WTC11 (cell line): ENCODE measurements at regions not wholly inside any gene's neighbourhood (a gene's known extent, or its start where the extent isn't known, plus 50 kb on each side); places are given as distances from the start of the nearest gene placed in this dataset.

Experiments
- ATAC-seq: fragments of 200-7000 bp; cut with Tn5 transposase; 2 replicates; pipeline ENCODE4 v1.10.0; 2021; ENCODE audit warnings: mild to moderate bottlenecking, moderate library complexity
- CTCF ChIA-PET: fragments of 300-600 bp; sonication (Branson Sonifier 250); formaldehyde crosslinking; loops from one replicate; lab custom pipeline; 2021; ENCODE audit warnings: antibody characterized with exemption; lab: Charles Lee
- POLR2A ChIA-PET: fragments of 350-600 bp; sonication (Branson Sonifier 250); formaldehyde crosslinking; loops from one replicate; lab custom pipeline; 2021; ENCODE audit warnings: antibody characterized with exemption; lab: Charles Lee
- DNase-seq: peaks from one replicate; pipeline ENCODE4 v3.0.0; 2021; ENCODE audit warnings: low spot score
- H3K27ac Mint-ChIP-seq: 2 replicates; pipeline ENCODE4 v1.8.0; 2021; ENCODE audit warnings: mixed read lengths
- H3K27me3 Mint-ChIP-seq: 2 replicates; pipeline ENCODE4 v1.8.0; 2021; ENCODE audit warnings: low read depth, mild to moderate bottlenecking, moderate library complexity, mixed read lengths
- H3K36me3 Mint-ChIP-seq: 2 replicates; pipeline ENCODE4 v1.8.0; 2021; ENCODE audit warnings: mixed read lengths
- H3K4me1 Mint-ChIP-seq: 2 replicates; pipeline ENCODE4 v1.8.0; 2022; ENCODE audit warnings: mixed read lengths
- H3K4me3 Mint-ChIP-seq: 2 replicates; pipeline ENCODE4 v1.8.0; 2021; ENCODE audit warnings: mild to moderate bottlenecking, moderate library complexity, mixed read lengths
- H3K9me3 Mint-ChIP-seq: 2 replicates; pipeline ENCODE4 v1.8.0; 2021; ENCODE audit warnings: mixed read lengths
- ETV6 ChIP-seq: sonication (generic); formaldehyde crosslinking; IDR thresholded peaks from 2 replicates; pipeline ENCODE4 v1.8.1; 2022; ENCODE audit warnings: mild to moderate bottlenecking, missing genetic modification reagents
- FOXP1 ChIP-seq: sonication (generic); formaldehyde crosslinking; IDR thresholded peaks from 2 replicates; pipeline ENCODE4 v1.8.0; 2022; ENCODE audit warnings: missing genetic modification reagents, mild to moderate bottlenecking, moderate library complexity, borderline replicate concordance
- GABPB1 ChIP-seq: sonication (generic); formaldehyde crosslinking; IDR thresholded peaks from 2 replicates; pipeline ENCODE4 v1.8.1; 2023; ENCODE audit warnings: mild to moderate bottlenecking, missing genetic modification reagents
- MXD4 ChIP-seq: fragments of 250-450 bp; sonication (Bioruptor Pico); IDR thresholded peaks from 2 replicates; pipeline ENCODE4 v1.8.0; 2021; ENCODE audit warnings: mild to moderate bottlenecking, moderate library complexity, borderline replicate concordance
- NFATC4 ChIP-seq: fragments of 250-450 bp; sonication (Bioruptor Pico); IDR thresholded peaks from 2 replicates; pipeline ENCODE4 v1.9.0; 2021; ENCODE audit warnings: mild to moderate bottlenecking
- NFE2L1 ChIP-seq: sonication (generic); formaldehyde crosslinking; IDR thresholded peaks from 2 replicates; pipeline ENCODE4 v1.8.1; 2023; ENCODE audit warnings: missing genetic modification reagents
- NR3C1 ChIP-seq: sonication (generic); formaldehyde crosslinking; conservative IDR thresholded peaks from 2 replicates; pipeline ENCODE4 v1.8.1; 2023; ENCODE audit warnings: low read depth, mild to moderate bottlenecking, missing genetic modification reagents
- PRRX2 ChIP-seq: fragments of 250-450 bp; sonication (Bioruptor Pico); IDR thresholded peaks from 2 replicates; pipeline ENCODE4 v1.8.0; 2021; ENCODE audit warnings: mild to moderate bottlenecking
- SP1 ChIP-seq: sonication (generic); formaldehyde crosslinking; conservative IDR thresholded peaks from 2 replicates; pipeline ENCODE4 v1.8.1; 2022; ENCODE audit warnings: missing genetic modification reagents
- TEAD1 ChIP-seq: sonication (generic); formaldehyde crosslinking; IDR thresholded peaks from 2 replicates; pipeline ENCODE4 v1.8.0; 2022; ENCODE audit warnings: mild to moderate bottlenecking, missing genetic modification reagents
- TP53 ChIP-seq: sonication (generic); formaldehyde crosslinking; IDR thresholded peaks from 2 replicates; pipeline ENCODE4 v1.8.1; 2023; ENCODE audit warnings: mild to moderate bottlenecking, missing genetic modification reagents
- ZNF121 ChIP-seq: sonication (generic); formaldehyde crosslinking; IDR thresholded peaks from 2 replicates; pipeline ENCODE4 v1.8.0; 2023; ENCODE audit warnings: missing genetic modification reagents
- ZNF232 ChIP-seq: sonication (generic); formaldehyde crosslinking; IDR thresholded peaks from 2 replicates; pipeline ENCODE4 v1.8.0; 2022; ENCODE audit warnings: mild to moderate bottlenecking, missing genetic modification reagents
- ZNF416 ChIP-seq: fragments of 250-450 bp; sonication (Bioruptor Pico); IDR thresholded peaks from 2 replicates; pipeline ENCODE4 v1.9.0; 2021; ENCODE audit warnings: mild to moderate bottlenecking, inconsistent platforms
- TF ChIP-seq, protein P1 (sequence below): fragments of 250-450 bp; sonication (Bioruptor Pico); IDR thresholded peaks from 2 replicates; pipeline ENCODE4 v1.8.0; 2021; ENCODE audit warnings: mild to moderate bottlenecking
- TF ChIP-seq, protein P2 (sequence below): sonication (generic); formaldehyde crosslinking; IDR thresholded peaks from 2 replicates; pipeline ENCODE4 v1.8.1; 2022; ENCODE audit warnings: mild to moderate bottlenecking, moderate library complexity, missing genetic modification reagents
- TF ChIP-seq, protein P3 (sequence below): sonication (generic); formaldehyde crosslinking; IDR thresholded peaks from 2 replicates; pipeline ENCODE4 v1.8.0; 2022; ENCODE audit warnings: mild to moderate bottlenecking, missing genetic modification reagents
- TF ChIP-seq, protein P4 (sequence below): fragments of 200-600 bp; IDR thresholded peaks from 2 replicates; pipeline ENCODE4 v1.8.0; 2022; ENCODE audit warnings: antibody characterized with exemption
- TF ChIP-seq, protein P5 (sequence below): fragments of 250-450 bp; sonication (Bioruptor Pico); conservative IDR thresholded peaks from 2 replicates; pipeline ENCODE4 v1.9.0; 2021; ENCODE audit warnings: mild to moderate bottlenecking
- TF ChIP-seq, protein P6 (sequence below): sonication (generic); formaldehyde crosslinking; IDR thresholded peaks from 2 replicates; pipeline ENCODE4 v1.8.0; 2022; ENCODE audit warnings: missing genetic modification reagents

DNA sequence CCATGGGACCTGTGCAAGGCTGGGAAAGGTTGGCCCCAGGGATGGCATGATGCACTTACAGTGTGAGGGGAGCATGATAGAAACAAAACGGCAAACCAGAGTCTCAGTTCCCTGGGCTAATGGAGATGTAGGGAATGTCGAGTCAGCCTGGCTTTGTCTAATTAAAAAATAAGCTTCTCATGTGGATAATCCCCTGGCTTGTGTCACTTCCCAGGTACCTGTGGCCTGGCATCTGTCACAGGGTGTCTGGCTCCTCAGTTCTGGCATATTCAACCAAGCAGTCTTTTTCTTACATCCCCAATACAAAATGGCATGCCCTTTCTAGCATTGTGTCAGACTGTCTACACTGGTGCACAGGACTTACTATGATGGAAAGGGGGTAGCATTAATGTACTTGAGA, 261.4 kb downstream of the GRIN2B start:
- peaks cover 57% of the 10 kb centered on the region for H3K27me3 Mint-ChIP-seq
- no peak overlapping the region for H3K27ac Mint-ChIP-seq

DNA sequence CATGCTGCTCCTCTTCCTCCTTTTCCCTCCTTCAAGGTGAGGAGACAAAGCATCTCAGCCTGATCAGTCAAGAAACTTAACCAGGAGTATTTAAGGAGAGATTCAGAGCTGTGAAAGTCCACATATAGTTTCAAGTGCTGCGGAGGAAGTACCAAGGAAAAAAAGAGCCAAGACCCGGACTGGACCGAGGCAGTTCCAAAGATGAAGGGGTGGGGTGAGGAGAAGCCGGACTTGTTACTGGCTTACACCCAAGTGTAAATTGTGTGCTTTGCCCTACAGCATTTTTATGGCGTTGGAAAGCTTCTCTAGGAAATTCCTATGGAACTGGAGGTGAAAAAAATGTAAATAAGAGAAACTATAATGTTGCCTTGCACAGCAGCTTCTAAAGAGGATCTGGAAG, 263.1 kb downstream of the GRIN2B start:
- ATAC-seq, result no peak
- Mint-ChIP-seq H3K27me3 (peaks cover 39% of the 10 kb centered on the region), H3K4me1 (peaks cover 8% of the 10 kb centered on the region), H3K9me3 (no peaks in the 10 kb centered on the region), H3K27ac (no peak overlapping the region), H3K36me3 (no peaks in the 10 kb centered on the region), H3K4me3 (no peak overlapping the region)
- POLR2A ChIA-PET, result no interaction called here
- no peak for DNase-seq
- CTCF ChIA-PET, result no interaction called here
- TF ChIP-seq NR3C1 (CRISPR knock-in tag) (no peak), TEAD1 (CRISPR knock-in tag) (no peak), ZNF232 (no peak), ETV6 (CRISPR knock-in tag) (no peak)
- TF ChIP-seq, protein P1, sequence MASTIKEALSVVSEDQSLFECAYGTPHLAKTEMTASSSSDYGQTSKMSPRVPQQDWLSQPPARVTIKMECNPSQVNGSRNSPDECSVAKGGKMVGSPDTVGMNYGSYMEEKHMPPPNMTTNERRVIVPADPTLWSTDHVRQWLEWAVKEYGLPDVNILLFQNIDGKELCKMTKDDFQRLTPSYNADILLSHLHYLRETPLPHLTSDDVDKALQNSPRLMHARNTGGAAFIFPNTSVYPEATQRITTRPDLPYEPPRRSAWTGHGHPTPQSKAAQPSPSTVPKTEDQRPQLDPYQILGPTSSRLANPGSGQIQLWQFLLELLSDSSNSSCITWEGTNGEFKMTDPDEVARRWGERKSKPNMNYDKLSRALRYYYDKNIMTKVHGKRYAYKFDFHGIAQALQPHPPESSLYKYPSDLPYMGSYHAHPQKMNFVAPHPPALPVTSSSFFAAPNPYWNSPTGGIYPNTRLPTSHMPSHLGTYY, result no peak
- TF ChIP-seq, protein P2, sequence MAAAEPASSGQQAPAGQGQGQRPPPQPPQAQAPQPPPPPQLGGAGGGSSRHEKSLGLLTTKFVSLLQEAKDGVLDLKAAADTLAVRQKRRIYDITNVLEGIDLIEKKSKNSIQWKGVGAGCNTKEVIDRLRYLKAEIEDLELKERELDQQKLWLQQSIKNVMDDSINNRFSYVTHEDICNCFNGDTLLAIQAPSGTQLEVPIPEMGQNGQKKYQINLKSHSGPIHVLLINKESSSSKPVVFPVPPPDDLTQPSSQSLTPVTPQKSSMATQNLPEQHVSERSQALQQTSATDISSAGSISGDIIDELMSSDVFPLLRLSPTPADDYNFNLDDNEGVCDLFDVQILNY (CRISPR knock-in tag), result no peak

More for the DNA sequence above, 261.4 kb downstream of the GRIN2B start:
- DNase-seq, result no peak
- Mint-ChIP-seq H3K9me3 (no peaks in the 10 kb centered on the region), H3K36me3 (no peaks in the 10 kb centered on the region), H3K4me1 (peaks cover 2% of the 10 kb centered on the region; the same call in 1 of the 2 replicates), H3K4me3 (no peak overlapping the region)
- POLR2A ChIA-PET, result no interaction called here
- TF ChIP-seq, protein P3, sequence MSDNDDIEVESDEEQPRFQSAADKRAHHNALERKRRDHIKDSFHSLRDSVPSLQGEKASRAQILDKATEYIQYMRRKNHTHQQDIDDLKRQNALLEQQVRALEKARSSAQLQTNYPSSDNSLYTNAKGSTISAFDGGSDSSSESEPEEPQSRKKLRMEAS (CRISPR knock-in tag), result no peak
- no peak for TF ChIP-seq ZNF416 (CRISPR knock-in tag)
- no peak for TF ChIP-seq GABPB1 (CRISPR knock-in tag)
- no peak for TF ChIP-seq FOXP1 (CRISPR knock-in tag)
- no peak for TF ChIP-seq TP53
- TF ChIP-seq PRRX2 (CRISPR knock-in tag), result no peak
- TF ChIP-seq ZNF121, result no peak
- no peak for TF ChIP-seq NFATC4 (CRISPR knock-in tag)
- TF ChIP-seq, protein P4, sequence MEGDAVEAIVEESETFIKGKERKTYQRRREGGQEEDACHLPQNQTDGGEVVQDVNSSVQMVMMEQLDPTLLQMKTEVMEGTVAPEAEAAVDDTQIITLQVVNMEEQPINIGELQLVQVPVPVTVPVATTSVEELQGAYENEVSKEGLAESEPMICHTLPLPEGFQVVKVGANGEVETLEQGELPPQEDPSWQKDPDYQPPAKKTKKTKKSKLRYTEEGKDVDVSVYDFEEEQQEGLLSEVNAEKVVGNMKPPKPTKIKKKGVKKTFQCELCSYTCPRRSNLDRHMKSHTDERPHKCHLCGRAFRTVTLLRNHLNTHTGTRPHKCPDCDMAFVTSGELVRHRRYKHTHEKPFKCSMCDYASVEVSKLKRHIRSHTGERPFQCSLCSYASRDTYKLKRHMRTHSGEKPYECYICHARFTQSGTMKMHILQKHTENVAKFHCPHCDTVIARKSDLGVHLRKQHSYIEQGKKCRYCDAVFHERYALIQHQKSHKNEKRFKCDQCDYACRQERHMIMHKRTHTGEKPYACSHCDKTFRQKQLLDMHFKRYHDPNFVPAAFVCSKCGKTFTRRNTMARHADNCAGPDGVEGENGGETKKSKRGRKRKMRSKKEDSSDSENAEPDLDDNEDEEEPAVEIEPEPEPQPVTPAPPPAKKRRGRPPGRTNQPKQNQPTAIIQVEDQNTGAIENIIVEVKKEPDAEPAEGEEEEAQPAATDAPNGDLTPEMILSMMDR, result no peak
- TF ChIP-seq, protein P5, sequence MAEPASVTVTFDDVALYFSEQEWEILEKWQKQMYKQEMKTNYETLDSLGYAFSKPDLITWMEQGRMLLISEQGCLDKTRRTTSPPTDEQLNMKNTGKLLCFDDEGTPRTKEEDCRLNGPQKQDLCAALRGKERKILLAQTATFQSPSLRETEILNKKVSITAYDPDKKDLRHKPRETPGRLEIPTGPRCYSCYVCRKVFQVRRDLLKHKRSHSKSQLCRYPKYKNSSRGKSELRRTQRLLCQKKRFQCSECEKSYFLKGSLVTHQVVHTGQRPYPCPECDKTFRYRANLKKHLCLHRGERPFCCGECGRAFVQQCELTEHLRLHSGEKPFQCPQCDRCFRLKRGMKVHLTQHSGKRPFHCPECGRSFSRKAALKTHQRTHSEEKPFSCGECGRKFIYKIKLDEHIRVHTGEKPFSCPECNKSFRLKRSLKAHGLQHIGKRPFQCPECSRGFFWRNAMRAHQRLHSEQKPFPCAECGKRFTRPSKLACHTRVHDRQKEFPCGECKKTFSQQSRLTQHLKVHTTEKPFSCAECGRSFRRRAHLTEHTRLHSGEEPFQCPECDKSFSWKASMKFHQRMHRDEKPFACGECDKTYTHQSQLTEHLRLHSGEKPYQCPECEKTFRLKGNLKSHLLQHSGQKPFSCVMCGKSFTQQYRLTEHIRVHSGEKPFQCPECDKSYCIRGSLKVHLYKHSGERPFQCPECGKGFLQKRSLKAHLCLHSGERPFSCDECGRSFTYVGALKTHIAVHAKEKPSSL, result no peak
- no peak for TF ChIP-seq SP1
- no peak for TF ChIP-seq MXD4 (CRISPR knock-in tag)
- no peak for ATAC-seq
- CTCF ChIA-PET, result interaction anchor here (0.8 to 1.6 kb wide), 2 partner anchors 20 to 222 kb away, joined by 3 read pairs; no protein-coding TSS in a partner anchor

DNA sequence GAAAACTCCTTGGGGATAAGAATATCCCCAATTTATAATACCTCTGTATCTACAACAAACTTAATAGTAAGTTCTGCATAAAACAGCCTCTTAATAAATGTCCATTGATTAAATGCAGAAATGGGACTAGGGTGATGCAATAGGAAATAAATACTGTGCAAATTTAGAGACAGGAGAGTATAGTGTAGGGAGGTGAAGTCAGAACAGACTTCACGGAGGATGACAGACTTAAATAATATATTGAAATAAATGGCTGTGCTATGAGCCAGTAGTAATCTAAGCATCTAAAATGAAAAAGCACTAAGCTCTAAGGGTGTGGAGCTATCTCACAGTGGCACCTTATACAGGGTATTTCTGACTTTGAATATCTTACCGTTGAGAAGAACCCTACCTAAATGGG, 265.3 kb downstream of the GRIN2B start:
- Mint-ChIP-seq H3K9me3 (no peaks in the 10 kb centered on the region), H3K27me3 (peaks cover 19% of the 10 kb centered on the region), H3K27ac (no peak overlapping the region), H3K36me3 (no peaks in the 10 kb centered on the region), H3K4me3 (no peak overlapping the region), H3K4me1 (peaks cover 8% of the 10 kb centered on the region)
- ChIA-PET POLR2A (no interaction called here), CTCF (no interaction called here)
- ATAC-seq, result no peak
- DNase-seq, result no peak
- no peak for TF ChIP-seq ZNF121
- no peak for TF ChIP-seq NFE2L1
- TF ChIP-seq, protein P5, result no peak
- TF ChIP-seq, protein P6, sequence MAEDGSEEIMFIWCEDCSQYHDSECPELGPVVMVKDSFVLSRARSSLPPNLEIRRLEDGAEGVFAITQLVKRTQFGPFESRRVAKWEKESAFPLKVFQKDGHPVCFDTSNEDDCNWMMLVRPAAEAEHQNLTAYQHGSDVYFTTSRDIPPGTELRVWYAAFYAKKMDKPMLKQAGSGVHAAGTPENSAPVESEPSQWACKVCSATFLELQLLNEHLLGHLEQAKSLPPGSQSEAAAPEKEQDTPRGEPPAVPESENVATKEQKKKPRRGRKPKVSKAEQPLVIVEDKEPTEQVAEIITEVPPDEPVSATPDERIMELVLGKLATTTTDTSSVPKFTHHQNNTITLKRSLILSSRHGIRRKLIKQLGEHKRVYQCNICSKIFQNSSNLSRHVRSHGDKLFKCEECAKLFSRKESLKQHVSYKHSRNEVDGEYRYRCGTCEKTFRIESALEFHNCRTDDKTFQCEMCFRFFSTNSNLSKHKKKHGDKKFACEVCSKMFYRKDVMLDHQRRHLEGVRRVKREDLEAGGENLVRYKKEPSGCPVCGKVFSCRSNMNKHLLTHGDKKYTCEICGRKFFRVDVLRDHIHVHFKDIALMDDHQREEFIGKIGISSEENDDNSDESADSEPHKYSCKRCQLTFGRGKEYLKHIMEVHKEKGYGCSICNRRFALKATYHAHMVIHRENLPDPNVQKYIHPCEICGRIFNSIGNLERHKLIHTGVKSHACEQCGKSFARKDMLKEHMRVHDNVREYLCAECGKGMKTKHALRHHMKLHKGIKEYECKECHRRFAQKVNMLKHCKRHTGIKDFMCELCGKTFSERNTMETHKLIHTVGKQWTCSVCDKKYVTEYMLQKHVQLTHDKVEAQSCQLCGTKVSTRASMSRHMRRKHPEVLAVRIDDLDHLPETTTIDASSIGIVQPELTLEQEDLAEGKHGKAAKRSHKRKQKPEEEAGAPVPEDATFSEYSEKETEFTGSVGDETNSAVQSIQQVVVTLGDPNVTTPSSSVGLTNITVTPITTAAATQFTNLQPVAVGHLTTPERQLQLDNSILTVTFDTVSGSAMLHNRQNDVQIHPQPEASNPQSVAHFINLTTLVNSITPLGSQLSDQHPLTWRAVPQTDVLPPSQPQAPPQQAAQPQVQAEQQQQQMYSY (CRISPR knock-in tag), result no peak
